CD4-positive, alpha-beta memory T cell (primary cell): ENCODE measurements at regions not wholly inside any gene's neighbourhood (a gene's known extent, or its start where the extent isn't known, plus 50 kb on each side); places are given as distances from the start of the nearest gene placed in this dataset.

ENCODE experiments used
- CTCF ChIA-PET: fragments of 350-600 bp; sonication (Branson Sonifier 250); formaldehyde crosslinking; loops from one replicate; lab custom pipeline; 2021; ENCODE audit warnings: inconsistent platforms; ENCODE audit not compliant: partially characterized antibody; lab: Charles Lee
- POLR2A ChIA-PET: fragments of 350-600 bp; sonication (Branson Sonifier 250); formaldehyde crosslinking; loops from one replicate; lab custom pipeline; 2021; ENCODE audit not compliant: partially characterized antibody; lab: Charles Lee
- DNase-seq, 5 donors: peaks; one replicate each; pipeline versions ENCODE4 v3.0.0 to v3.0.0-alpha.2; 2020 to 2022; ENCODE audit warnings: mixed read lengths in 1 of 5
- H3K27ac ChIP-seq: one replicate; pipeline ENCODE4 v1.7.0; 2013; ENCODE audit warnings: low read depth, low read length
- H3K27me3 ChIP-seq: 2 replicates; pipeline ENCODE4 v1.7.0; 2013; ENCODE audit warnings: mild to moderate bottlenecking, low read length, moderate library complexity; ENCODE audit not compliant: insufficient read depth
- H3K36me3 ChIP-seq: 2 replicates; pipeline ENCODE4 v1.7.0; 2013; ENCODE audit warnings: mild to moderate bottlenecking, low read length, moderate library complexity; ENCODE audit not compliant: insufficient read depth
- H3K4me1 ChIP-seq: 2 replicates; pipeline ENCODE4 v1.7.0; 2013; ENCODE audit warnings: mild to moderate bottlenecking, low read length, moderate library complexity; ENCODE audit not compliant: insufficient read depth
- H3K4me3 ChIP-seq, 2 donors: one replicate each; pipeline ENCODE4 v1.7.0; 2013; ENCODE audit warnings: low read length in 2 of 2, mild to moderate bottlenecking in 1 of 2
- H3K9me3 ChIP-seq, 2 donors: one replicate each; pipeline ENCODE4 v1.7.0; 2013; ENCODE audit warnings: low read length in 2 of 2, control low read depth in 1 of 2; ENCODE audit not compliant: control insufficient read depth in 1 of 2
- H3K27ac Mint-ChIP-seq, 7 donors: one replicate each; pipeline ENCODE4 v1.8.0; 2020 to 2021; ENCODE audit warnings: mixed read lengths in 7 of 7, mild to moderate bottlenecking in 6 of 7, inconsistent platforms in 3 of 7, moderate library complexity in 3 of 7
- H3K27me3 Mint-ChIP-seq, 2 donors: one replicate each; pipeline ENCODE4 v1.8.0; 2020 to 2021; ENCODE audit warnings: mixed read lengths in 2 of 2
- H3K36me3 Mint-ChIP-seq, 2 donors: one replicate each; pipeline ENCODE4 v1.8.0; 2020 to 2021; ENCODE audit warnings: mixed read lengths in 2 of 2, inconsistent platforms in 1 of 2, mild to moderate bottlenecking in 1 of 2
- H3K4me1 Mint-ChIP-seq, 4 donors: one replicate each; pipeline ENCODE4 v1.8.0; 2020 to 2021; ENCODE audit warnings: mixed read lengths in 4 of 4, mild to moderate bottlenecking in 1 of 4
- H3K4me3 Mint-ChIP-seq, 8 donors: one replicate each; pipeline ENCODE4 v1.8.0; 2020 to 2021; ENCODE audit warnings: mixed read lengths in 8 of 8, mild to moderate bottlenecking in 7 of 8, moderate library complexity in 6 of 8, inconsistent platforms in 3 of 8
- H3K9me3 Mint-ChIP-seq, 8 donors: one replicate each; pipeline ENCODE4 v1.8.0; 2020 to 2021; ENCODE audit warnings: mixed read lengths in 8 of 8, mild to moderate bottlenecking in 5 of 8, inconsistent platforms in 3 of 8, moderate library complexity in 1 of 8
- intact Hi-C: fragments of 100-400 bp; cut with micrococcal nuclease; formaldehyde crosslinking; loops from one replicate; pipeline ENCODE4 v1.15.1; 2023

GRCh38 chr15:62931650-62932049 is 110.9 kb upstream of the TPM1 start:
- H3K4me3 Mint-ChIP-seq: no peak overlapping the region
- H3K27ac Mint-ChIP-seq: no peak overlapping the region
- CTCF ChIA-PET: no interaction called here
- H3K36me3 Mint-ChIP-seq: no peaks in the 10 kb centered on the region
- POLR2A ChIA-PET: no interaction called here
- Histone ChIP-seq H3K36me3 (no peaks in the 10 kb centered on the region), H3K4me3 (no peak overlapping the region), H3K27me3 (no peaks in the 10 kb centered on the region), H3K9me3 (no peaks in the 10 kb centered on the region), H3K4me1 (no peaks in the 10 kb centered on the region), H3K27ac (no peak overlapping the region)
- no peaks in the 10 kb centered on the region for H3K4me1 Mint-ChIP-seq
- no peaks in the 10 kb centered on the region for H3K9me3 Mint-ChIP-seq
- H3K27me3 Mint-ChIP-seq: peaks cover 21 to 23% of the 10 kb centered on the region in 2 donors
- intact Hi-C loops: no loop called here
- no peak for DNase-seq

GRCh38 chr15:62932436-62932835 is 110.1 kb upstream of the TPM1 start:
- no peak overlapping the region for H3K27ac ChIP-seq
- no peak overlapping the region for H3K4me3 ChIP-seq
- no peak overlapping the region for H3K4me3 Mint-ChIP-seq
- ChIA-PET POLR2A (no interaction called here), CTCF (no interaction called here)
- H3K9me3 Mint-ChIP-seq: no peaks in the 10 kb centered on the region
- H3K27me3 ChIP-seq: no peaks in the 10 kb centered on the region
- no peak overlapping the region for H3K27ac Mint-ChIP-seq
- H3K36me3 ChIP-seq: no peaks in the 10 kb centered on the region
- no peaks in the 10 kb centered on the region for H3K4me1 ChIP-seq
- no peak for DNase-seq
- H3K4me1 Mint-ChIP-seq: no peaks in the 10 kb centered on the region
- H3K9me3 ChIP-seq: no peaks in the 10 kb centered on the region
- H3K36me3 Mint-ChIP-seq: no peaks in the 10 kb centered on the region
- H3K27me3 Mint-ChIP-seq: peaks cover 20 to 25% of the 10 kb centered on the region in 2 donors
- intact Hi-C loops: no loop called here

GRCh38 chr15:62933386-62933785 is 109.2 kb upstream of the TPM1 start:
- DNase-seq: no peak
- H3K27ac Mint-ChIP-seq: no peak overlapping the region
- intact Hi-C loops: no loop called here
- Histone ChIP-seq H3K36me3 (no peaks in the 10 kb centered on the region), H3K4me1 (no peaks in the 10 kb centered on the region), H3K4me3 (no peak overlapping the region), H3K27ac (no peak overlapping the region), H3K9me3 (no peaks in the 10 kb centered on the region), H3K27me3 (no peaks in the 10 kb centered on the region)
- ChIA-PET POLR2A (no interaction called here), CTCF (interaction anchor here (0.6 kb wide), 1 partner anchor 40 kb away, joined by 3 read pairs; no protein-coding TSS in a partner anchor)
- H3K27me3 Mint-ChIP-seq: peaks cover 20 to 27% of the 10 kb centered on the region in 2 donors
- H3K9me3 Mint-ChIP-seq: no peaks in the 10 kb centered on the region
- H3K4me1 Mint-ChIP-seq: no peaks in the 10 kb centered on the region
- no peak overlapping the region for H3K4me3 Mint-ChIP-seq
- H3K36me3 Mint-ChIP-seq: no peaks in the 10 kb centered on the region

GRCh38 chr15:62934236-62934971 is 108.1 kb upstream of the TPM1 start:
- intact Hi-C loops: no loop called here
- Histone ChIP-seq H3K27ac (no peak overlapping the region), H3K9me3 (no peaks in the 10 kb centered on the region), H3K4me1 (no peaks in the 10 kb centered on the region), H3K27me3 (no peaks in the 10 kb centered on the region), H3K36me3 (no peaks in the 10 kb centered on the region), H3K4me3 (no peak overlapping the region)
- no peak for DNase-seq
- Mint-ChIP-seq H3K36me3 (no peaks in the 10 kb centered on the region), H3K27ac (no peak overlapping the region), H3K27me3 (peaks cover 19 to 31% of the 10 kb centered on the region in 2 donors), H3K4me1 (no peaks in the 10 kb centered on the region), H3K4me3 (no peak overlapping the region), H3K9me3 (no peaks in the 10 kb centered on the region)
- POLR2A ChIA-PET: no interaction called here
- CTCF ChIA-PET: no interaction called here

- no peaks in the 10 kb centered on the region for H3K36me3 Mint-ChIP-seq
- Histone ChIP-seq H3K9me3 (no peaks in the 10 kb centered on the region), H3K27me3 (no peaks in the 10 kb centered on the region), H3K4me1 (no peaks in the 10 kb centered on the region), H3K4me3 (no peak overlapping the region), H3K36me3 (no peaks in the 10 kb centered on the region), H3K27ac (no peak overlapping the region)
- no peak overlapping the region for H3K27ac Mint-ChIP-seq
- CTCF ChIA-PET: no interaction called here
- H3K9me3 Mint-ChIP-seq: peaks cover 0 to 1% (median 0%) of the 10 kb centered on the region in 8 donors
- intact Hi-C loops: no loop called here
- no peak for DNase-seq
- no peaks in the 10 kb centered on the region for H3K4me1 Mint-ChIP-seq
- no peak overlapping the region for H3K4me3 Mint-ChIP-seq
- POLR2A ChIA-PET: no interaction called here
- H3K27me3 Mint-ChIP-seq: peaks cover 22 to 33% of the 10 kb centered on the region in 2 donors
These were observed 107.1 kb upstream of the TPM1 start for GRCh38 chr15:62935300-62936081.

GRCh38 chr15:62938825-62939224 is 103.7 kb upstream of the TPM1 start:
- Mint-ChIP-seq H3K4me3 (no peak overlapping the region), H3K27me3 (peaks cover 28 to 41% of the 10 kb centered on the region in 2 donors), H3K27ac (no peak overlapping the region), H3K4me1 (no peaks in the 10 kb centered on the region), H3K9me3 (peaks cover 0 to 1% (median 0%) of the 10 kb centered on the region in 8 donors), H3K36me3 (no peaks in the 10 kb centered on the region)
- no peaks in the 10 kb centered on the region for H3K36me3 ChIP-seq
- no peak overlapping the region for H3K4me3 ChIP-seq
- no peaks in the 10 kb centered on the region for H3K27me3 ChIP-seq
- POLR2A ChIA-PET: no interaction called here
- no peaks in the 10 kb centered on the region for H3K4me1 ChIP-seq
- CTCF ChIA-PET: no interaction called here
- intact Hi-C loops: no loop called here
- no peak overlapping the region for H3K27ac ChIP-seq
- H3K9me3 ChIP-seq: no peaks in the 10 kb centered on the region
- no peak for DNase-seq

- Histone ChIP-seq H3K27ac (no peak overlapping the region), H3K36me3 (no peaks in the 10 kb centered on the region), H3K4me3 (no peak overlapping the region), H3K27me3 (no peaks in the 10 kb centered on the region), H3K4me1 (no peaks in the 10 kb centered on the region), H3K9me3 (no peaks in the 10 kb centered on the region)
- intact Hi-C loops: no loop called here
- no peaks in the 10 kb centered on the region for H3K4me1 Mint-ChIP-seq
- ChIA-PET CTCF (no interaction called here), POLR2A (no interaction called here)
- no peak for DNase-seq
- peaks cover 25 to 37% of the 10 kb centered on the region in 2 donors for H3K27me3 Mint-ChIP-seq
- no peak overlapping the region for H3K27ac Mint-ChIP-seq
- no peaks in the 10 kb centered on the region for H3K36me3 Mint-ChIP-seq
- H3K9me3 Mint-ChIP-seq: peaks cover 0 to 1% (median 0%) of the 10 kb centered on the region in 8 donors
- no peak overlapping the region for H3K4me3 Mint-ChIP-seq
These were observed 102.3 kb upstream of the TPM1 start for GRCh38 chr15:62940093-62940754.
